Tibial artery (tissue), 4 donors: ENCODE measurements at regions not wholly inside any gene's neighbourhood (a gene's known extent, or its start where the extent isn't known, plus 50 kb on each side); places are given as distances from the start of the nearest gene placed in this dataset.

Experiments
- DNase-seq, 2 donors: peaks; one replicate each; pipeline ENCODE4 v3.0.0-alpha.2; 2019
- H3K27ac ChIP-seq, 2 donors: fragments of 200-600 bp; sonication (generic) in 1 of 2; 1 replicate in 1 of 2; 2 replicates in 1 of 2; pipeline ENCODE4 v1.5.1; 2018 to 2019; ENCODE audit warnings: mild to moderate bottlenecking in 1 of 2
- H3K27me3 ChIP-seq, 2 donors: fragments of 200-600 bp; sonication (generic) in 1 of 2; one replicate each; pipeline versions ENCODE4 v1.5.1 to v1.6.0; 2016 to 2019
- H3K36me3 ChIP-seq, 3 donors: fragments of 200-600 bp; sonication (generic) in 2 of 3; one replicate each; pipeline ENCODE4 v1.5.1; 2016 to 2019; ENCODE audit warnings: mild to moderate bottlenecking in 2 of 3
- H3K4me1 ChIP-seq, 4 donors: fragments of 200-600 bp; sonication (generic) in 2 of 4; 1 replicate in 3 of 4; 2 replicates in 1 of 4; pipeline ENCODE4 v1.5.1; 2016 to 2019
- H3K4me3 ChIP-seq, 2 donors: fragments of 200-600 bp; sonication (generic) in 1 of 2; 1 replicate in 1 of 2; 2 replicates in 1 of 2; pipeline ENCODE4 v1.5.1; 2018 to 2019; ENCODE audit warnings: mild to moderate bottlenecking in 2 of 2
- H3K9me3 ChIP-seq, 3 donors: fragments of 200-600 bp; sonication (generic) in 1 of 3; one replicate each; pipeline ENCODE4 v1.5.1; 2016 to 2019
- CTCF ChIP-seq, 2 experiments: fragments of 200-600 bp in 1 of 2; fragments of 450-650 bp in 1 of 2; IDR thresholded peaks; one replicate each; pipeline ENCODE4 v1.5.1; 2017 to 2019; ENCODE audit warnings: antibody characterized with exemption in 2 of 2, mild to moderate bottlenecking in 1 of 2, moderate library complexity in 1 of 2
- intact Hi-C: fragments of 100-400 bp; cut with DNase I; formaldehyde crosslinking; loops from one replicate; pipeline ENCODE4 v1.15.0; 2023; ENCODE audit warnings: low total_unique reads

- intact Hi-C loops, result no loop called here
Observed at GRCh38 chrX:116378961-116379360, 57.4 kb upstream of the SLC6A14 start.

GRCh38 chrX:116379854-116380253 is 56.6 kb upstream of the SLC6A14 start:
- Histone ChIP-seq H3K4me3 (no peak overlapping the region), H3K4me1 (no peaks in the 10 kb centered on the region), H3K36me3 (no peaks in the 10 kb centered on the region), H3K27ac (no peak overlapping the region), H3K9me3 (no peaks in the 10 kb centered on the region), H3K27me3 (no peaks in the 10 kb centered on the region)
- no peak for TF ChIP-seq CTCF (IDR thresholded peaks at IDR 0.05)
- DNase-seq, result peak in 1 of 2 donors; percentile 22
- intact Hi-C loops, result no loop called here

More at GRCh38 chrX:116378961-116379360, 57.4 kb upstream of the SLC6A14 start:
- Histone ChIP-seq H3K4me1 (no peaks in the 10 kb centered on the region), H3K9me3 (no peaks in the 10 kb centered on the region), H3K27ac (no peak overlapping the region), H3K36me3 (no peaks in the 10 kb centered on the region), H3K27me3 (no peaks in the 10 kb centered on the region), H3K4me3 (no peak overlapping the region)
- no peak for DNase-seq
- no peak for TF ChIP-seq CTCF (IDR thresholded peaks at IDR 0.05)

- H3K27me3 ChIP-seq, result no peaks in the 10 kb centered on the region
- H3K4me3 ChIP-seq, result no peak overlapping the region
- H3K9me3 ChIP-seq, result no peaks in the 10 kb centered on the region
- H3K27ac ChIP-seq, result no peak overlapping the region
- H3K4me1 ChIP-seq, result no peaks in the 10 kb centered on the region
- no peak for TF ChIP-seq CTCF (IDR thresholded peaks at IDR 0.05)
- H3K36me3 ChIP-seq, result no peaks in the 10 kb centered on the region
- no peak for DNase-seq
- intact Hi-C loops, result no loop called here
Observed at GRCh38 chrX:116384406-116384954, 51.9 kb upstream of the SLC6A14 start.
